ACC112 (cell line): ENCODE measurements at regions not wholly inside any gene's neighbourhood (a gene's known extent, or its start where the extent isn't known, plus 50 kb on each side); places are given as distances from the start of the nearest gene placed in this dataset.

Experiments
- H2AFZ ChIP-seq: fragments of 200-600 bp; sonication (generic); one replicate; pipeline ENCODE4 v1.6.0; 2017; ENCODE audit warnings: antibody characterized with exemption, low read length; ENCODE audit not compliant: unreplicated experiment
- H3K27ac ChIP-seq: fragments of 200-600 bp; sonication (generic); 2 replicates; pipeline ENCODE4 v1.5.1; 2014; ENCODE audit warnings: low read depth, mild to moderate bottlenecking, antibody characterized with exemption, low read length, moderate library complexity
- H3K27me3 ChIP-seq: fragments of 200-600 bp; sonication (generic); 2 replicates; pipeline ENCODE4 v1.6.1; 2014; ENCODE audit warnings: mild to moderate bottlenecking, antibody characterized with exemption, low read length, moderate library complexity, mixed read lengths; ENCODE audit not compliant: insufficient read depth
- H3K36me3 ChIP-seq: fragments of 200-600 bp; sonication (generic); 2 replicates; pipeline ENCODE4 v1.6.1; 2016; ENCODE audit warnings: mild to moderate bottlenecking, antibody characterized with exemption, low read length, moderate library complexity, mixed read lengths; ENCODE audit not compliant: insufficient read depth
- H3K4me1 ChIP-seq: fragments of 200-600 bp; sonication (generic); one replicate; pipeline ENCODE4 v1.6.1; 2016; ENCODE audit warnings: low read length, mixed read lengths; ENCODE audit not compliant: insufficient read depth, unreplicated experiment, control insufficient read depth
- H3K4me3 ChIP-seq: fragments of 200-600 bp; sonication (generic); 2 replicates; pipeline ENCODE4 v1.5.1; 2014; ENCODE audit warnings: mild to moderate bottlenecking, low read depth, low read length
- H3K79me2 ChIP-seq: fragments of 200-600 bp; sonication (generic); one replicate; pipeline ENCODE4 v1.6.0; 2016; ENCODE audit warnings: low read length; ENCODE audit not compliant: control insufficient read depth, unreplicated experiment, insufficient read depth

DNA sequence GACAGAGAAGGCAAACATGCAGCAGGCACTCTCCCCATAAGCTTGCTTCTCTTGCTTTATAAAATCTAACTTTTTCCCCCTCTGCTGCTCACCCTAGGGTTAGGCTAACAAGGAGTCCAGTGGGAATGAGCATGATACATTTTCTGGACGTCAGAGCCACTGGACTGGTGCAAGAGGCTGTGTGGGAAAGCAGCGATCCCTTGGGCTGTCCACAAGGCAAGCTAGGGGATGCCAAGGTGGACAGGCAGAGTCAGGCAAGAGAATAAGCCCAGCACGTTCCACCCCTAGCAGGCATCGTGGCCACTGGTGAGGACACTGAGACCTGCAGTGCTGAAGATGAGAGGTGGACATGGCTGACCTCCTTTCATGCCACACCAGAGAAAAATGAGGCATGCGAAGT is 290.9 kb upstream of the ZMIZ1 start:
- Histone ChIP-seq H2AFZ (no peak overlapping the region), H3K4me3 (no peak overlapping the region), H3K36me3 (no peaks in the 10 kb centered on the region), H3K79me2 (no peaks in the 10 kb centered on the region), H3K27ac (no peak overlapping the region), H3K27me3 (no peaks in the 10 kb centered on the region), H3K4me1 (peaks cover 8% of the 10 kb centered on the region)

GRCh38 chr10:78778444-78779338 is 290.1 kb upstream of the ZMIZ1 start:
- Histone ChIP-seq H3K4me1 (peaks cover 8% of the 10 kb centered on the region), H2AFZ (no peak overlapping the region), H3K4me3 (no peak overlapping the region), H3K27me3 (0 out of 2 replicates have a peak, but pooled peaks cover 5% of the 10 kb centered on the region), H3K79me2 (no peaks in the 10 kb centered on the region), H3K36me3 (no peaks in the 10 kb centered on the region), H3K27ac (no peak overlapping the region)

GRCh38 chr10:78779339-78779955 is 289.3 kb upstream of the ZMIZ1 start:
- H3K27me3 ChIP-seq, result peaks cover 8% of the 10 kb centered on the region; the same call in 1 of the 2 replicates
- no peak overlapping the region for H3K4me3 ChIP-seq
- peaks cover 8% of the 10 kb centered on the region for H3K4me1 ChIP-seq
- H3K27ac ChIP-seq, result no peak overlapping the region
- H2AFZ ChIP-seq, result no peak overlapping the region
- H3K79me2 ChIP-seq, result no peaks in the 10 kb centered on the region
- H3K36me3 ChIP-seq, result no peaks in the 10 kb centered on the region

- Histone ChIP-seq H2AFZ (no peak overlapping the region), H3K27me3 (peaks cover 14% of the 10 kb centered on the region; the same call in 1 of the 2 replicates), H3K4me3 (no peak overlapping the region), H3K4me1 (peaks cover 8% of the 10 kb centered on the region), H3K36me3 (no peaks in the 10 kb centered on the region), H3K27ac (no peak overlapping the region), H3K79me2 (no peaks in the 10 kb centered on the region)
Measured at GRCh38 chr10:78780551-78780961, 288.2 kb upstream of the ZMIZ1 start.

- H3K4me3 ChIP-seq, result no peak overlapping the region
- no peaks in the 10 kb centered on the region for H3K36me3 ChIP-seq
- H2AFZ ChIP-seq, result no peak overlapping the region
- peaks cover 8% of the 10 kb centered on the region for H3K4me1 ChIP-seq
- H3K79me2 ChIP-seq, result no peaks in the 10 kb centered on the region
- H3K27ac ChIP-seq, result no peak overlapping the region
- H3K27me3 ChIP-seq, result peaks cover 15% of the 10 kb centered on the region; the same call in 1 of the 2 replicates
Measured at GRCh38 chr10:78781251-78781913, 287.4 kb upstream of the ZMIZ1 start.

GRCh38 chr10:78781991-78782390 is 286.8 kb upstream of the ZMIZ1 start:
- no peaks in the 10 kb centered on the region for H3K36me3 ChIP-seq
- peaks cover 15% of the 10 kb centered on the region; the same call in 1 of the 2 replicates for H3K27me3 ChIP-seq
- H3K79me2 ChIP-seq, result no peaks in the 10 kb centered on the region
- H3K4me3 ChIP-seq, result no peak overlapping the region
- H2AFZ ChIP-seq, result no peak overlapping the region
- H3K27ac ChIP-seq, result no peak overlapping the region
- H3K4me1 ChIP-seq, result peaks cover 8% of the 10 kb centered on the region

GRCh38 chr10:78782441-78782840 is 286.3 kb upstream of the ZMIZ1 start:
- peaks cover 20% of the 10 kb centered on the region for H3K27me3 ChIP-seq
- H3K4me1 ChIP-seq, result peaks cover 8% of the 10 kb centered on the region
- no peak overlapping the region for H2AFZ ChIP-seq
- H3K79me2 ChIP-seq, result no peaks in the 10 kb centered on the region
- H3K4me3 ChIP-seq, result no peak overlapping the region
- H3K27ac ChIP-seq, result no peak overlapping the region
- no peaks in the 10 kb centered on the region for H3K36me3 ChIP-seq

DNA sequence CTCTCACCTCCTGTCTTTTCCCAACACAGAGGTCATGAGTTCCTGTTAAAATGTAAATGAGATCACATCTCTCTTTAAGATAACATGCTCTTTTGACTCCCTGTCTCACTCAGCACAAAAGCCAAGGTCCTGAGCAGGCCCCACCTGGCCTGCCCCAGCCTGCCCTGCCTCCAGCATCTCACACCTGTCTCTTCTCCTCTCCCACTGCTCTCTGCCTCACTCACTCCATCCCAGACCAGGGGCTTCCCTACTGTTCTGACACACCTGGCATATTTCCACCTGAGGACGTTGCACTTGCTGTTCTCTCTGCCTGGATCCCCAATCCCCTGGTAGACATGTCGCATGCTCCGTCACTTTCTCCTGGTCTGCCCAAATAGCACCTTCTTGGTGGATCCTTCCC is 285.0 kb upstream of the ZMIZ1 start:
- Histone ChIP-seq H2AFZ (no peak overlapping the region), H3K27ac (no peak overlapping the region), H3K27me3 (peaks cover 31% of the 10 kb centered on the region), H3K4me3 (no peak overlapping the region), H3K79me2 (no peaks in the 10 kb centered on the region), H3K36me3 (no peaks in the 10 kb centered on the region), H3K4me1 (peaks cover 8% of the 10 kb centered on the region)

DNA sequence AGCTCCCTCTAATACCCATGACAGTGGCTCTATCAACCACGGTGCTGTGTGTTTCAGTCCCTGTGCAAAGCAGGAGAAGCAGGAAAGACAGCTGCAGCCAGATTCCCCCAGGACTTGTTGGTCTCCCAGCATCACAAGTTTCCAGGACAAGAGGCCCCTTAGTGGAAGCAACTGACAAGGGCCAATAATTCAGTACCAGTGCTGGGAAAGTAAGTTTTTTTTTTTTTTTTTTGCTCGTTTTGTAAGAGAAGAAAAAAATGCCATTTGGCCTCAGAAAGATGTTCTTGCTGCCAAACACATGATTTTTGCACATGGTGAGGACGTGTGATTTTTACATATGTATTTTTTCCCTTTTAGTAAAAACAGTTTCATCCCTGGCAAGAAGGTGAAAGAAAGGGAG is 284.2 kb upstream of the ZMIZ1 start:
- no peaks in the 10 kb centered on the region for H3K79me2 ChIP-seq
- H3K36me3 ChIP-seq, result no peaks in the 10 kb centered on the region
- peaks cover 38% of the 10 kb centered on the region for H3K27me3 ChIP-seq
- no peak overlapping the region for H3K27ac ChIP-seq
- peaks cover under 1% of the 10 kb centered on the region for H3K4me1 ChIP-seq
- no peak overlapping the region for H2AFZ ChIP-seq
- H3K4me3 ChIP-seq, result no peak overlapping the region

DNA sequence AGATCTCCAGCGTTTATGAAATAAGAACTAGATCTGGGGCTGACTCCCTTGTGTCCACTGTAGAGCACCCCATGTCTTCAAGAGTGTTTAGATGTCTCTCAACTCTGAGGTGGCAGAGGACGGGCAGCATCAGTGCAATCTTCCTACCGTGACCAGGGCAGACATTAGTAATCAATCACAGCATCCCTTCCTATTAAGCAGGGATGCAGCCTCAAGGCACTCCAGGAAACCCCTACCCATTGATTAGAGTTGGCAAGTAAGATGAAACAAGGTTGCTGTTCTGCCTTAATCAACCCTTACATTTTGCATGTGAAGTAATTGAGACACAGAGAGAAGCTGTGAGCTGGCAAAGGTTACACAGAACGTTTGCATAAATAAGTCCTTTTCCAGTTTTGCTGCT is 283.7 kb upstream of the ZMIZ1 start:
- no peaks in the 10 kb centered on the region for H3K79me2 ChIP-seq
- H3K4me3 ChIP-seq, result no peak overlapping the region
- no peak overlapping the region for H2AFZ ChIP-seq
- H3K27ac ChIP-seq, result no peak overlapping the region
- no peaks in the 10 kb centered on the region for H3K4me1 ChIP-seq
- H3K27me3 ChIP-seq, result peaks cover 42% of the 10 kb centered on the region
- H3K36me3 ChIP-seq, result no peaks in the 10 kb centered on the region
